Astrocyte (in vitro differentiated cells and primary cell): ENCODE measurements at regions not wholly inside any gene's neighbourhood (a gene's known extent, or its start where the extent isn't known, plus 50 kb on each side); places are given as distances from the start of the nearest gene placed in this dataset.

ENCODE experiments used
- DNase-seq: peaks from one replicate; pipeline ENCODE4 v3.0.0-alpha.2; 2010; ENCODE audit warnings: low read depth
- FAIRE-seq: peaks from 2 replicates; lab custom pipeline; 2011; peaks lifted over from hg19 to GRCh38; lab: Jason Lieb, UNC
- H2AFZ ChIP-seq: 2 replicates; pipeline ENCODE4 v1.6.0; 2012; ENCODE audit warnings: low read depth, low read length, inconsistent platforms
- H3K27ac ChIP-seq: 2 replicates; pipeline ENCODE4 v1.5.1; 2011; ENCODE audit warnings: low read depth, low read length, inconsistent platforms
- H3K27me3 ChIP-seq: 2 replicates; pipeline ENCODE4 v1.6.0; 2011; ENCODE audit warnings: low read length, inconsistent platforms; ENCODE audit not compliant: insufficient read depth
- H3K36me3 ChIP-seq: 2 replicates; pipeline ENCODE4 v1.5.1; 2011; ENCODE audit warnings: low read length, inconsistent platforms; ENCODE audit not compliant: insufficient read depth
- H3K4me1 ChIP-seq: 2 replicates; pipeline ENCODE4 v1.5.1; 2011; ENCODE audit warnings: low read length, inconsistent platforms; ENCODE audit not compliant: insufficient read depth
- H3K4me2 ChIP-seq: 2 replicates; pipeline ENCODE4 v1.6.0; 2012; ENCODE audit warnings: low read length, inconsistent platforms
- H3K4me3 ChIP-seq: 2 replicates; pipeline ENCODE4 v1.5.1; 2011; ENCODE audit warnings: low read depth, mild to moderate bottlenecking, low read length, inconsistent platforms; ENCODE audit not compliant: insufficient read depth
- H3K79me2 ChIP-seq: 2 replicates; pipeline ENCODE4 v1.6.0; 2012; ENCODE audit warnings: mild to moderate bottlenecking, low read length, inconsistent platforms; ENCODE audit not compliant: insufficient read depth
- H3K9ac ChIP-seq: 2 replicates; pipeline ENCODE4 v1.6.0; 2012; ENCODE audit warnings: mild to moderate bottlenecking, low read length, inconsistent platforms
- H3K9me3 ChIP-seq: 2 replicates; pipeline ENCODE4 v1.5.1; 2012; ENCODE audit warnings: low read depth, mild to moderate bottlenecking, low read length, inconsistent platforms; ENCODE audit not compliant: insufficient read depth
- H4K20me1 ChIP-seq: 2 replicates; pipeline ENCODE4 v1.6.0; 2012; ENCODE audit warnings: low read length, inconsistent platforms; ENCODE audit not compliant: insufficient read depth
- H3K27ac Mint-ChIP-seq: one replicate; pipeline ENCODE4 v1.8.0; 2021; ENCODE audit warnings: mild to moderate bottlenecking, mixed read lengths; ENCODE audit not compliant: unreplicated experiment
- H3K27me3 Mint-ChIP-seq: one replicate; pipeline ENCODE4 v1.8.0; 2021; ENCODE audit warnings: low read depth, mixed read lengths; ENCODE audit not compliant: unreplicated experiment
- H3K36me3 Mint-ChIP-seq: one replicate; pipeline ENCODE4 v1.8.0; 2021; ENCODE audit warnings: low read depth, mixed read lengths; ENCODE audit not compliant: unreplicated experiment
- H3K4me1 Mint-ChIP-seq: one replicate; pipeline ENCODE4 v1.8.0; 2021; ENCODE audit warnings: low read depth, mixed read lengths; ENCODE audit not compliant: unreplicated experiment
- H3K4me3 Mint-ChIP-seq: one replicate; pipeline ENCODE4 v1.8.0; 2021; ENCODE audit warnings: mild to moderate bottlenecking, moderate library complexity, mixed read lengths; ENCODE audit not compliant: unreplicated experiment
- H3K9me3 Mint-ChIP-seq: one replicate; pipeline ENCODE4 v1.8.0; 2021; ENCODE audit warnings: mild to moderate bottlenecking, mixed read lengths; ENCODE audit not compliant: unreplicated experiment
- EZH2 ChIP-seq: IDR thresholded peaks from 2 replicates; pipeline ENCODE4 v1.6.1; 2012; ENCODE audit warnings: mild to moderate bottlenecking, low read length, inconsistent platforms; ENCODE audit not compliant: insufficient read depth
- TF ChIP-seq, protein P1 (sequence below): IDR thresholded peaks from 2 replicates; pipeline ENCODE4 v1.5.1; 2011; ENCODE audit warnings: low read depth, mild to moderate bottlenecking, inconsistent platforms, low read length, moderate library complexity; ENCODE audit not compliant: insufficient read depth

DNA sequence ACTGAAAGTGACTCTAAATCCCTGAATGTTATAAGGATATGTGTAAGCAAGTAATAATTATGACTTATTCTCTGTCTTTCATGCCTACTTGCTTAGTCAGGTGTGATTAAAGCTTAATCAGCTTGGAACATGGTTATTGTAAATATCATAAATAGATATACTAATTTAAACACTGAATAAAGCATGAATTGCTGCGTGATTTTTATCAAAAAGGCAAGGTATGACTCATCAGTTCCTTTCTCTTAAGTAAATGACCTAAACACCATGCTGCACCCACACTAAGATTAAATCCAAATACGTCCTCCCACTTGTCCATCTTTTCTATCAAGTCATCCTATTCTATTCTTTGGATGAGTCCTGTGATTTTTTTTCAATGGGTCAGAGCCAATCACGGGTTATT is 124.6 kb upstream of the MTAP start:
- H3K9me3 Mint-ChIP-seq, result no peaks in the 10 kb centered on the region
- FAIRE-seq, result peak; percentile 17
- peaks cover 22% of the 10 kb centered on the region for H3K4me1 Mint-ChIP-seq
- no peaks in the 10 kb centered on the region for H3K27me3 ChIP-seq
- no peak for TF ChIP-seq EZH2
- TF ChIP-seq, protein P1, sequence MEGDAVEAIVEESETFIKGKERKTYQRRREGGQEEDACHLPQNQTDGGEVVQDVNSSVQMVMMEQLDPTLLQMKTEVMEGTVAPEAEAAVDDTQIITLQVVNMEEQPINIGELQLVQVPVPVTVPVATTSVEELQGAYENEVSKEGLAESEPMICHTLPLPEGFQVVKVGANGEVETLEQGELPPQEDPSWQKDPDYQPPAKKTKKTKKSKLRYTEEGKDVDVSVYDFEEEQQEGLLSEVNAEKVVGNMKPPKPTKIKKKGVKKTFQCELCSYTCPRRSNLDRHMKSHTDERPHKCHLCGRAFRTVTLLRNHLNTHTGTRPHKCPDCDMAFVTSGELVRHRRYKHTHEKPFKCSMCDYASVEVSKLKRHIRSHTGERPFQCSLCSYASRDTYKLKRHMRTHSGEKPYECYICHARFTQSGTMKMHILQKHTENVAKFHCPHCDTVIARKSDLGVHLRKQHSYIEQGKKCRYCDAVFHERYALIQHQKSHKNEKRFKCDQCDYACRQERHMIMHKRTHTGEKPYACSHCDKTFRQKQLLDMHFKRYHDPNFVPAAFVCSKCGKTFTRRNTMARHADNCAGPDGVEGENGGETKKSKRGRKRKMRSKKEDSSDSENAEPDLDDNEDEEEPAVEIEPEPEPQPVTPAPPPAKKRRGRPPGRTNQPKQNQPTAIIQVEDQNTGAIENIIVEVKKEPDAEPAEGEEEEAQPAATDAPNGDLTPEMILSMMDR, result no peak
- peaks cover 46% of the 10 kb centered on the region for H3K4me1 ChIP-seq
- no peaks in the 10 kb centered on the region for H3K9me3 ChIP-seq
- H3K9ac ChIP-seq, result peak overlapping the region; percentile 73
- H3K27ac Mint-ChIP-seq, result no peak overlapping the region
- peaks cover 3% of the 10 kb centered on the region for H3K79me2 ChIP-seq
- H2AFZ ChIP-seq, result no peak overlapping the region
- H3K4me3 ChIP-seq, result peak overlapping the region; percentile 4
- peak overlapping the region; percentile 83 for H3K27ac ChIP-seq
- H3K36me3 ChIP-seq, result no peaks in the 10 kb centered on the region
- peak; percentile 92 for DNase-seq
- H3K27me3 Mint-ChIP-seq, result no peaks in the 10 kb centered on the region
- no peaks in the 10 kb centered on the region for H3K36me3 Mint-ChIP-seq
- peak overlapping the region; percentile 77 for H3K4me2 ChIP-seq
- no peak overlapping the region for H3K4me3 Mint-ChIP-seq
- no peaks in the 10 kb centered on the region for H4K20me1 ChIP-seq

DNA sequence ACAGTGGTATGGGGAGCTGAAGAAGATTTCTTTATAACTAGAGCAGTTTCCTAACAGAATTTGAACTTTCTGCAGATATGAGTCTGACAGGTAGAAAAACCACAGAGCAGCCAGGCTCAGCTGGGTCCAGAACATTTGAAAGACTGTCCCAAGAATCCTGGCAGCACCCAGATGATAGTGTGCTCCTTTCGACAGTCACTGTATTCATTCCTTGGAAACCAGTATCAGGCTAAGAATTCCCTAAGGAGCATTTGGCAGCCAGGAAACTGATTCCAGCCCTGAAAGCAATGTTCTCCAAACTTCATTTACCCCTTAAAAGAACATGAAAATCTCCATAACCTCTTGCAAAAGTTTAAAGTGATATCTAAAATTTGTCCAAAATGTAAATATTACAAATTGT is 123.0 kb upstream of the MTAP start:
- H3K4me3 Mint-ChIP-seq, result no peak overlapping the region
- H3K27me3 Mint-ChIP-seq, result no peaks in the 10 kb centered on the region
- H3K27ac ChIP-seq, result peak overlapping the region; percentile 70
- TF ChIP-seq, protein P1, result no peak
- no peak for TF ChIP-seq EZH2
- H3K9me3 ChIP-seq, result no peaks in the 10 kb centered on the region
- no peaks in the 10 kb centered on the region for H3K36me3 Mint-ChIP-seq
- no peaks in the 10 kb centered on the region for H3K36me3 ChIP-seq
- peak overlapping the region; percentile 26 for H3K27ac Mint-ChIP-seq
- no peaks in the 10 kb centered on the region for H3K9me3 Mint-ChIP-seq
- FAIRE-seq (peak; percentile 5), DNase-seq (no peak)
- peak overlapping the region; percentile 50 for H3K9ac ChIP-seq
- H3K4me3 ChIP-seq, result no peak overlapping the region
- peaks cover 60% of the 10 kb centered on the region for H3K4me1 ChIP-seq
- peak overlapping the region; percentile 43 for H3K4me2 ChIP-seq
- no peaks in the 10 kb centered on the region for H3K27me3 ChIP-seq
- peaks cover 34% of the 10 kb centered on the region for H3K4me1 Mint-ChIP-seq
- H4K20me1 ChIP-seq, result no peaks in the 10 kb centered on the region
- peaks cover 3% of the 10 kb centered on the region for H3K79me2 ChIP-seq
- peak overlapping the region; percentile 30 for H2AFZ ChIP-seq

DNA sequence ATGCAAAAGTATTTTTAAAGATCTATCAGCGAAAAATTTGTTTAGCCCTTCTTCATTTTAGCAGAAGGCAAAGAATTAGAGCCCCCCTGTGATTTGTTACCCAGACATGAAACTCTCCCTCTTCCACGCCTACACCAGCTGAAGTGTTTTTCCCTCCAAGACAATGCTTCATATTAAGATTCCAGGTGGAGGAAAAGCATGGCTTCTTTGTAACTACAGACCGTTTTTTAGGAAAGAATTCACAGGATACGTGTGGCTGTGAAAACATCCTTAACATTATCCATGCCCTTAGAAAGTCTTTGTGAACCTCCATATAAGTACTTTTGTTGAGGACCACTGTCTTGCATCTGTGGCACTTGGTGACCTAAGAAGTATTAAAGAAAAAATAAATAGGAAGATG is 121.8 kb upstream of the MTAP start:
- H3K4me3 ChIP-seq, result no peak overlapping the region
- peak overlapping the region; percentile 2 for H2AFZ ChIP-seq
- no peak overlapping the region for H3K9ac ChIP-seq
- FAIRE-seq (no peak), DNase-seq (no peak)
- H3K79me2 ChIP-seq, result peaks cover 3% of the 10 kb centered on the region
- H3K4me2 ChIP-seq, result no peak overlapping the region
- Mint-ChIP-seq H3K4me3 (no peak overlapping the region), H3K27me3 (no peaks in the 10 kb centered on the region), H3K4me1 (peaks cover 46% of the 10 kb centered on the region), H3K9me3 (no peaks in the 10 kb centered on the region), H3K27ac (no peak overlapping the region), H3K36me3 (no peaks in the 10 kb centered on the region)
- no peaks in the 10 kb centered on the region for H3K27me3 ChIP-seq
- H3K4me1 ChIP-seq, result peaks cover 71% of the 10 kb centered on the region
- H3K36me3 ChIP-seq, result no peaks in the 10 kb centered on the region
- H3K9me3 ChIP-seq, result no peaks in the 10 kb centered on the region
- peak overlapping the region; percentile 96 for H3K27ac ChIP-seq
- TF ChIP-seq, protein P1, result no peak
- no peak for TF ChIP-seq EZH2
- H4K20me1 ChIP-seq, result no peaks in the 10 kb centered on the region
